H9 (cell line): ENCODE measurements at regions not wholly inside any gene's neighbourhood (a gene's known extent, or its start where the extent isn't known, plus 50 kb on each side); places are given as distances from the start of the nearest gene placed in this dataset.

Experiments used
- DNase-seq: peaks from one replicate; pipeline ENCODE4 v3.0.0-alpha.2; 2017
- H2AFZ ChIP-seq: one replicate; pipeline ENCODE4 v1.6.1; 2013; ENCODE audit warnings: mild to moderate bottlenecking, low read length, control low read depth, moderate library complexity
- H2AK5ac ChIP-seq: 2 replicates; pipeline ENCODE4 v1.6.1; 2013; ENCODE audit warnings: low read length, control low read depth, mixed read lengths; ENCODE audit not compliant: insufficient read length
- H2BK120ac ChIP-seq: one replicate; pipeline ENCODE4 v1.6.1; 2013; ENCODE audit warnings: low read depth, mild to moderate bottlenecking, low read length, control low read depth, inconsistent platforms; ENCODE audit not compliant: poor library complexity, severe bottlenecking
- H2BK12ac ChIP-seq: 2 replicates; pipeline ENCODE4 v1.6.1; 2013; ENCODE audit warnings: low read length, control low read depth, mixed read lengths, low read depth; ENCODE audit not compliant: insufficient read length
- H2BK15ac ChIP-seq: 2 replicates; pipeline ENCODE4 v1.6.1; 2013; ENCODE audit warnings: low read depth, low read length, control low read depth
- H2BK20ac ChIP-seq: one replicate; pipeline ENCODE4 v1.6.1; 2013; ENCODE audit warnings: low read depth, mild to moderate bottlenecking, low read length, control low read depth, inconsistent platforms; ENCODE audit not compliant: poor library complexity, severe bottlenecking
- H2BK5ac ChIP-seq: 2 replicates; pipeline ENCODE4 v1.6.1; 2013; ENCODE audit warnings: low read length, control low read depth, mixed read lengths; ENCODE audit not compliant: insufficient read length
- H3K14ac ChIP-seq: 2 replicates; pipeline ENCODE4 v1.6.1; 2013; ENCODE audit warnings: low read length, control low read depth; ENCODE audit not compliant: insufficient read depth
- H3K18ac ChIP-seq: 2 replicates; pipeline ENCODE4 v1.6.1; 2013; ENCODE audit warnings: low read depth, mild to moderate bottlenecking, mixed read lengths, low read length, control low read depth; ENCODE audit not compliant: insufficient read length
- H3K23ac ChIP-seq: 2 replicates; pipeline ENCODE4 v1.6.1; 2013; ENCODE audit warnings: low read length, control low read depth, mixed read lengths, low read depth; ENCODE audit not compliant: insufficient read length
- H3K23me2 ChIP-seq: 2 replicates; pipeline ENCODE4 v1.6.1; 2013; ENCODE audit warnings: low read depth, mild to moderate bottlenecking, mixed read lengths, low read length, control low read depth; ENCODE audit not compliant: insufficient read length, poor library complexity, severe bottlenecking
- H3K27ac ChIP-seq: 2 replicates; pipeline ENCODE4 v1.5.1; 2013; ENCODE audit warnings: low read length, control low read depth, mixed read lengths, low read depth; ENCODE audit not compliant: insufficient read length
- H3K27me3 ChIP-seq: 2 replicates; pipeline ENCODE4 v1.6.1; 2013; ENCODE audit warnings: low read length, control low read depth, inconsistent platforms; ENCODE audit not compliant: insufficient read depth
- H3K4ac ChIP-seq: 2 replicates; pipeline ENCODE4 v1.6.1; 2013; ENCODE audit warnings: low read depth, mild to moderate bottlenecking, control low read depth, inconsistent platforms, low read length, moderate library complexity
- H3K4me1 ChIP-seq: 2 replicates; pipeline ENCODE4 v1.6.1; 2013; ENCODE audit warnings: low read length, control low read depth, inconsistent platforms; ENCODE audit not compliant: insufficient read depth
- H3K4me2 ChIP-seq: 2 replicates; pipeline ENCODE4 v1.6.1; 2013; ENCODE audit warnings: low read length, control low read depth, mixed read lengths; ENCODE audit not compliant: insufficient read length, insufficient read depth
- H3K56ac ChIP-seq: 2 replicates; pipeline ENCODE4 v1.6.1; 2013; ENCODE audit warnings: low read depth, mild to moderate bottlenecking, mixed read lengths, low read length, control low read depth; ENCODE audit not compliant: insufficient read length
- H3K79me1 ChIP-seq: 2 replicates; pipeline ENCODE4 v1.6.1; 2013; ENCODE audit warnings: low read depth, mild to moderate bottlenecking, moderate library complexity, low read length, control low read depth, inconsistent platforms; ENCODE audit not compliant: insufficient read depth, poor library complexity, severe bottlenecking
- H3K79me2 ChIP-seq: 2 replicates; pipeline ENCODE4 v1.6.1; 2013; ENCODE audit warnings: low read length, control low read depth, inconsistent platforms; ENCODE audit not compliant: insufficient read depth
- H3K9ac ChIP-seq: 2 replicates; pipeline ENCODE4 v1.6.1; 2013; ENCODE audit warnings: low read length, control low read depth, mixed read lengths; ENCODE audit not compliant: insufficient read length; ENCODE audit errors: extremely low read depth
- H3K9me3 ChIP-seq: one replicate; pipeline ENCODE4 v1.6.1; 2013; ENCODE audit warnings: low read depth, low read length, inconsistent platforms; ENCODE audit not compliant: control insufficient read depth
- H3T11ph ChIP-seq: one replicate; pipeline ENCODE4 v1.6.1; 2013; ENCODE audit warnings: mild to moderate bottlenecking, low read length, control low read depth, inconsistent platforms
- H4K20me1 ChIP-seq: one replicate; pipeline ENCODE4 v1.6.1; 2013; ENCODE audit not compliant: control insufficient read depth, insufficient read length, insufficient read depth
- H4K5ac ChIP-seq: 2 replicates; pipeline ENCODE4 v1.6.1; 2013; ENCODE audit warnings: low read depth, mild to moderate bottlenecking, mixed read lengths, low read length, control low read depth; ENCODE audit not compliant: insufficient read length
- H4K8ac ChIP-seq: replicated peaks from 2 replicates; pipeline ENCODE4 v1.6.1; 2013; ENCODE audit warnings: low read length, control low read depth, mixed read lengths, low read depth; ENCODE audit not compliant: insufficient read length
- H4K91ac ChIP-seq: 2 replicates; pipeline ENCODE4 v1.6.1; 2013; ENCODE audit warnings: low read depth, mild to moderate bottlenecking, moderate library complexity, mixed read lengths, low read length, control low read depth; ENCODE audit not compliant: insufficient read length
- H3K27ac Mint-ChIP-seq, 3 experiments: 2 replicates in 2 of 3; 3 replicates in 1 of 3; pipeline ENCODE4 v1.8.0; 2020 to 2021; ENCODE audit warnings: mixed read lengths in 3 of 3, mild to moderate bottlenecking in 1 of 3, moderate library complexity in 1 of 3
- H3K27me3 Mint-ChIP-seq: 2 replicates; pipeline ENCODE4 v1.8.0; 2021; ENCODE audit warnings: low read depth, mild to moderate bottlenecking, moderate library complexity, mixed read lengths
- H3K36me3 Mint-ChIP-seq, 3 experiments: 2 replicates in 2 of 3; 3 replicates in 1 of 3; pipeline ENCODE4 v1.8.0; 2020 to 2021; ENCODE audit warnings: low read depth in 3 of 3, mixed read lengths in 3 of 3; ENCODE audit not compliant: insufficient read depth in 1 of 3
- H3K4me1 Mint-ChIP-seq, 2 experiments: 2 replicates each; pipeline ENCODE4 v1.8.0; 2020; ENCODE audit warnings: mixed read lengths in 2 of 2
- H3K4me3 Mint-ChIP-seq, 2 experiments: 2 replicates in 1 of 2; 3 replicates in 1 of 2; pipeline ENCODE4 v1.8.0; 2020 to 2021; ENCODE audit warnings: mild to moderate bottlenecking in 2 of 2, mixed read lengths in 2 of 2, moderate library complexity in 1 of 2
- H3K9me3 Mint-ChIP-seq, 2 experiments: 2 replicates in 1 of 2; 3 replicates in 1 of 2; pipeline ENCODE4 v1.8.0; 2020; ENCODE audit warnings: mild to moderate bottlenecking in 2 of 2, mixed read lengths in 2 of 2, moderate library complexity in 1 of 2
- CTCF ChIP-seq: fragments of 200-600 bp; sonication (generic); conservative IDR thresholded peaks from 3 replicates; pipeline ENCODE4 v1.8.0; 2021; ENCODE audit warnings: antibody characterized with exemption, mild to moderate bottlenecking
- WGBS: extraction: QIAGEN DNeasy Blood & Tissue Kit; methylation state at CpG from one replicate; pipeline ENCODE4 v1.1.7; 2013; ENCODE audit warnings: missing lambda C conversion rate, low lambda C conversion rate, mixed read lengths; ENCODE audit not compliant: insufficient read length; ENCODE audit errors: extremely low coverage; 5-methylcytosine and 5-hydroxymethylcytosine counted together

- peaks cover 3% of the 10 kb centered on the region; the same call in 1 of the 2 replicates for H3K4me1 ChIP-seq
- no peaks in the 10 kb centered on the region; the same call in 1 of the 2 replicates for H3K27me3 ChIP-seq
- H3T11ph ChIP-seq, result no peak overlapping the region
- no peak overlapping the region for H2BK12ac ChIP-seq
- peaks cover 0 to 6% of the 10 kb centered on the region in 2 experiments; a peak in 3 of 5 replicates for H3K9me3 Mint-ChIP-seq
- H3K27me3 Mint-ChIP-seq, result peaks cover 87% of the 10 kb centered on the region
- H3K36me3 Mint-ChIP-seq, result no peaks in the 10 kb centered on the region; a peak in 1 of 7 replicates
- no peaks in the 10 kb centered on the region for H3K79me2 ChIP-seq
- no peak overlapping the region for H4K91ac ChIP-seq
- peaks cover 29% of the 10 kb centered on the region in 2 experiments for H3K4me1 Mint-ChIP-seq
- H3K23ac ChIP-seq, result no peak overlapping the region
- H4K5ac ChIP-seq, result no peak overlapping the region
- no peak overlapping the region for H2BK120ac ChIP-seq
- H3K4me3 Mint-ChIP-seq, result no peak overlapping the region
- H3K14ac ChIP-seq, result no peak overlapping the region
- H4K20me1 ChIP-seq, result no peaks in the 10 kb centered on the region
- H2BK15ac ChIP-seq, result no peak overlapping the region
- H4K8ac ChIP-seq, result no peak overlapping the region
- H3K56ac ChIP-seq, result no peak overlapping the region
- no peak overlapping the region for H3K27ac ChIP-seq
- no peak overlapping the region for H2AFZ ChIP-seq
- no peaks in the 10 kb centered on the region for H3K9me3 ChIP-seq
- DNase-seq, result no peak
- H2BK20ac ChIP-seq, result no peak overlapping the region
- H3K27ac Mint-ChIP-seq, result no peak overlapping the region
- no peak overlapping the region for H3K9ac ChIP-seq
- WGBS, result no CpG with 5 or more reads among the region's 2 CpGs
- H3K18ac ChIP-seq, result no peak overlapping the region
- no peak overlapping the region for H3K4ac ChIP-seq
- no peak for TF ChIP-seq CTCF
- no peaks in the 10 kb centered on the region for H3K79me1 ChIP-seq
- H3K23me2 ChIP-seq, result no peaks in the 10 kb centered on the region
- H2BK5ac ChIP-seq, result no peak overlapping the region
- no peak overlapping the region for H2AK5ac ChIP-seq
- H3K4me2 ChIP-seq, result no peak overlapping the region
These were observed 71.7 kb upstream of the FZD10 start for GRCh38 chr12:130090542-130090941.
